ENCODE measurements at regions not wholly inside any gene's neighbourhood (a gene's known extent, or its start where the extent isn't known, plus 50 kb on each side); places are given as distances from the start of the nearest gene placed in this dataset.
"Not testable (repeated sequence)": the region's sequence is repeated elsewhere in the genome, so short reads cannot be mapped to it uniquely, and the experiment has no call there.

GRCh38 chr4:123230061-123230460, 166.5 kb upstream of the SPRY1 start:
- no peak for DNase-seq

GRCh38 chr4:123232439-123232838, 164.2 kb upstream of the SPRY1 start:
- DNase-seq: peak; percentile 63

GRCh38 chr4:123233136-123233768, 163.3 kb upstream of the SPRY1 start:
- DNase-seq: peak; percentile 69

- no peak for DNase-seq
These were observed 161.6 kb upstream of the SPRY1 start for GRCh38 chr4:123234955-123235354.

- DNase-seq: no peak
These were observed 161.2 kb upstream of the SPRY1 start for GRCh38 chr4:123235431-123235830.

GRCh38 chr4:123236606-123237005, 160.0 kb upstream of the SPRY1 start:
- DNase-seq: peak; percentile 20

GRCh38 chr4:123240286-123240685, 156.3 kb upstream of the SPRY1 start:
- not testable (repeated sequence) for DNase-seq

GRCh38 chr4:123243220-123243619, 153.4 kb upstream of the SPRY1 start:
- not testable (repeated sequence) for DNase-seq

- DNase-seq: peak; percentile 67
These were observed 152.5 kb upstream of the SPRY1 start for GRCh38 chr4:123244137-123244536.

GRCh38 chr4:123246085-123246484, 150.5 kb upstream of the SPRY1 start:
- DNase-seq: no peak

- DNase-seq: no peak
These were observed 148.4 kb upstream of the SPRY1 start for GRCh38 chr4:123248085-123248659.

GRCh38 chr4:123249821-123250220, 146.8 kb upstream of the SPRY1 start:
- DNase-seq: no peak

- no peak for DNase-seq
These were observed 145.8 kb upstream of the SPRY1 start for GRCh38 chr4:123250843-123251242.

- DNase-seq: no peak
These were observed 140.6 kb upstream of the SPRY1 start for GRCh38 chr4:123255971-123256370.

- no peak for DNase-seq
These were observed 139.7 kb upstream of the SPRY1 start for GRCh38 chr4:123256901-123257300.

GRCh38 chr4:123257591-123257990, 139.0 kb upstream of the SPRY1 start:
- DNase-seq: peak; percentile 37

GRCh38 chr4:123259676-123260646, 136.6 kb upstream of the SPRY1 start:
- no peak for DNase-seq

GRCh38 chr4:123260653-123261052, 135.9 kb upstream of the SPRY1 start:
- no peak for DNase-seq

GRCh38 chr4:123262080-123262479, 134.5 kb upstream of the SPRY1 start:
- DNase-seq: no peak

- DNase-seq: no peak
These were observed 131.2 kb upstream of the SPRY1 start for GRCh38 chr4:123265443-123265842.

GRCh38 chr4:123266221-123266620, 130.4 kb upstream of the SPRY1 start:
- DNase-seq: no peak

GRCh38 chr4:123278755-123279154, 117.8 kb upstream of the SPRY1 start:
- DNase-seq: no peak

- DNase-seq: no peak
These were observed 113.2 kb upstream of the SPRY1 start for GRCh38 chr4:123283371-123283895.

GRCh38 chr4:123284168-123284567, 112.4 kb upstream of the SPRY1 start:
- DNase-seq: peak; percentile 41
